SK-MEL-5 (cell line): ENCODE measurements at regions not wholly inside any gene's neighbourhood (a gene's known extent, or its start where the extent isn't known, plus 50 kb on each side); places are given as distances from the start of the nearest gene placed in this dataset.

ENCODE experiments used
- DNase-seq: peaks from one replicate; pipeline ENCODE4 v3.0.0-alpha.2; 2016; ENCODE audit warnings: low read depth, low spot score
- in situ Hi-C: cut with HindIII; loops from 2 replicates; pipeline ENCODE4 v1.10.0; 2016; ENCODE audit warnings: low sequenced_read_pairs, high pct_unique_total_duplicates, low pct_unique_long_range_greater_than_20kb

- in situ Hi-C loops = no loop called here
- no peak for DNase-seq
These were observed 356.4 kb downstream of the TDRD15 start for GRCh38 chr2:21480162-21480561.

- in situ Hi-C loops = no loop called here
- DNase-seq = no peak
These were observed 360.9 kb downstream of the TDRD15 start for GRCh38 chr2:21484643-21485042.

- no peak for DNase-seq
- in situ Hi-C loops = no loop called here
These were observed 362.7 kb downstream of the TDRD15 start for GRCh38 chr2:21486445-21486844.

GRCh38 chr2:21489080-21489479 lies 365.3 kb downstream of the TDRD15 start:
- no peak for DNase-seq
- in situ Hi-C loops = no loop called here

- in situ Hi-C loops = no loop called here
- no peak for DNase-seq
These were observed 374.2 kb downstream of the TDRD15 start for GRCh38 chr2:21498016-21498415.

DNA sequence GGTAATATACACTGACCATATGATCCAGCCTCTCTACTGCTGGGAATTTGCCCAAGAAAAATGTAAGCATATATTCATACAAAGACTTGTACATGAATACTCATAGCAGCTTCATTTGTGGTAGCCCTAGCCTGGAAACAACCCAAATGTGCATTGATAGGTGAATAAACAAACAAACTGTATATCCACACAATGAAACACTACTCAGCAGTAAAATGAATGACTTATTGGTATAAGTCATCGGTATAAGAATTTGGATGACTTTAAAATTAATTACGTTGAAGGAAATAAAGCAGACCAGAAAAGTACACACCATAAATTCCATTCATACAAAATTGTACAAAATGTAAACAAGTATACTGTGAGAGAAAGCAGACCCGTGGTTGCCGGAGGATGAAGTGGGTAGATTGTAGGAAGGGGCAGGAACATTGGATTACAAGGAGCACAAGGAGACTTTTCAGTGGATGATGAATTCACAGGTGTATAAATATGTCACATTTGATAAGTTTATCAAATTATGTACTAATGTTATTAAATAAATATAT lies 376.7 kb downstream of the TDRD15 start:
- no peak for DNase-seq
- in situ Hi-C loops = no loop called here

GRCh38 chr2:21501376-21502027 lies 377.7 kb downstream of the TDRD15 start:
- no peak for DNase-seq
- in situ Hi-C loops = no loop called here

DNA sequence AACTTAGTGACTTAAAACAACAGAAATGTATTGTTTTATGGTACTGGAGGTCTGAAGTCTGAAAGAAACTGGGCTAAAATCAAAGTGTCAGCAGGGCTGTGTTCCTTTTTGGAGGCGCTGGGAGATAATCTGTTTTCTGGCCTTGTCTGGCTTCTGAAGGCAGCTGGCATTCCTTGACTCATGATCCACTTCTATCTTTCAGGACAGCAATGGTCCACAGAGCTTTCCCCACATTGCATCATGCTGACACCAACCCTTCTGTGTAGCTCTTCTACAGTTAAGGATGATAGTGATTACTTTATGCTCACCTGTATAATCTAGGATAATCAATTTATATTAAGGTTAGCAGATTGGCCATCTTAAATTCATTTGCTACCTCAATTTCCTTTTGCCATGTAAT lies 392.1 kb downstream of the TDRD15 start:
- in situ Hi-C loops = no loop called here
- DNase-seq = no peak

DNA sequence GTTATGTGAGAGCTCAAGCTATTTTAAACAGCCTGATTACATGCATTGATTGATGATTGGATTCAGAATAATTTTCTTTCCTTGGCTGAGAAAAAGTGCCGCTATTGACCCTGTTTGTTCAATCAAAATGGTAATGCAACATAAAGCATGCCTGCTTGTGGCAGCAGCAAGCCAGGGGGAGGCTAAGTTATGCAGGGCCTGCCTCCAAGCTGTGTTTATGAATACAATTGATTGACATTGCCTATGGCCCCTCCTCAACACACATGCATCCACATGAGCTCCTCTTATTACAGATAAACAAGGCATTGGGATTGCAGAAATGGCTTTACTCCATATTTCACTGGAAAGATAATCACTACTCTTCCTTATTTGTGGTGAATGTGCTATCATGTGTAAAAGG lies 395.6 kb downstream of the TDRD15 start:
- DNase-seq = no peak
- in situ Hi-C loops = no loop called here

- no peak for DNase-seq
- in situ Hi-C loops = no loop called here
These were observed 396.1 kb downstream of the TDRD15 start for GRCh38 chr2:21519821-21520220.

DNA sequence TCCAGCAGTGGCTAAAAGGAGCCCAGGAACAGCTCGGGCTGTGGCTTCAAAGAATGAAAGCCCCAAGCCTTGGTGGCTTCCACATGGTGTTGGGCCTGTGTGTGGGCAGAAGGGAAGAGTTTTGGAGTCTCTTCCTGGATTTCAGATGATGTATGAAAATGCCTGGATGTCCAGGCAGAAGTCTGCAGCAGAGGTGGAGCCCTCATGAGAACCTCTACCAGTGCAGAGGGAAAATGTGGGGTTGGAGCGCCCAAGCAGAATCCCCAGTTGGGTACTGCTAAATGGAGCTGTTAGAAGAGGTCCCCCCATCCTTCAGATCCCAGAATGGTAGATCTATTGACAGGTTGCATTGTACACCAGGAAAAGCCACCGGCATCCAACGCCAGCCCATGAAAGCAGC lies 412.1 kb downstream of the TDRD15 start:
- no peak for DNase-seq
- in situ Hi-C loops = no loop called here

DNA sequence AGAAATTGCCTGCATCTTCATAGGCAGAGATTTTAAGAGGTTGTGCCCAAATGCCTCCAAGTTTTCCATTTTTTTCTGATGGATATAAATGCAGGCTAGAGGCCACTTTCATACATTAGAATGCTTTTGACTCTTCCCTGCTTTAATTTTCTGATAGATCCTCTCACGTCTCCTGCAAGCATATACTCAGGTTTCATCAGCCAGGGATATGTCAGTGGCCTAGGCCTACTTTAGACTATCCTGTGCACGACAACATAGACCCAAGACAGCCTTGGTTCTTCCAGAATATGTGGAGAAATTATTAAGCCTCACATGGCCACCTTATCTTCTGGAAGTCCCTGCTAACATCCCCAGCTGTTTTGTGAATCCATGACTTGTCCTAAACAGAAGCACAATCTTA lies 415.9 kb downstream of the TDRD15 start:
- DNase-seq = no peak
- in situ Hi-C loops = no loop called here

- in situ Hi-C loops = no loop called here
- no peak for DNase-seq
These were observed 419.9 kb downstream of the TDRD15 start for GRCh38 chr2:21543630-21544029.

DNA sequence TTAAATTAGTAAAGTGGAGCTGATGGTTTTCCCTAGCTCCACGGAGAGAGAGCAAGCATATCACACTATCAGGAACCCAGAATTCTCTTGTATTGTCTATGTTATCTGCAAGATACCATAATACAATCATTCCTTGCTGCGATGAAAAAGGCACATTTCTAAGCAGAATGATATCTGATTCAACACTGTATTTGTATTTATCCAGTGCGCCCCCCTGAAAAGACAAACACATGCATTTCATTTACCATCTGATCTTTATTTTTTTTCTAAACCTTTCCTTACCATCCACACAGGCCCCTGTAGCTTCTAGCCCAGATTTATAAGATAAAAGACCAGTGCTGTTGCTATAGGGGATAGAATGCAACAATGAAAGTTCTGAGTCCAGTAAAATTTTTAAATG lies 420.6 kb downstream of the TDRD15 start:
- DNase-seq = no peak
- in situ Hi-C loops = no loop called here

GRCh38 chr2:21552981-21553380 lies 429.2 kb downstream of the TDRD15 start:
- in situ Hi-C loops = no loop called here
- no peak for DNase-seq

GRCh38 chr2:21559351-21559750 lies 435.6 kb downstream of the TDRD15 start:
- no peak for DNase-seq
- in situ Hi-C loops = no loop called here

- in situ Hi-C loops = no loop called here
- no peak for DNase-seq
These were observed 438.2 kb downstream of the TDRD15 start for GRCh38 chr2:21561965-21562364.

GRCh38 chr2:21567395-21567794 lies 443.6 kb downstream of the TDRD15 start:
- no peak for DNase-seq
- in situ Hi-C loops = no loop called here

- DNase-seq = no peak
- in situ Hi-C loops = no loop called here
These were observed 447.9 kb downstream of the TDRD15 start for GRCh38 chr2:21571686-21572085.

DNA sequence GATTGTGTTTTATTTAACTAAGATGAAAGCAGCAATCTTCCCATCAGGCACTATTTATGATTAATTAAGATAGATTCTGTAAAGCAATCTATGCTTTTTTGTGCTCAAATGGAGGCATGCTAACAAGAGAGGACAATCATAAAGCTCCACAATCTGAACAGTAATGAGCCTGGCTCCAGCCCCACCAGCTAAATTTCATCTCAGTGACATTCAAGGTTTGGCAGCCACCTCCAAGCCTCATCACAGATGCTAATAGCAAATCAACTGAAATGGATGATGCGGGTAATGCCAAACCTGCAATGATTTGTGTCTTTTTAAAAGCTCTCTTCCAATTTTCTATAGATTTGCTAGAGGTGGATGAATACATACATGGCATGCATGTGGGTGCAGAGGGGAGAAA lies 456.6 kb downstream of the TDRD15 start:
- no peak for DNase-seq
- in situ Hi-C loops = no loop called here
